Left ventricle myocardium inferior (tissue), 1 donor: ENCODE measurements at regions not wholly inside any gene's neighbourhood (a gene's known extent, or its start where the extent isn't known, plus 50 kb on each side); places are given as distances from the start of the nearest gene placed in this dataset. TPM values are rescaled to one million over a fixed set of nuclear protein-coding genes. Genes with fewer than 3 reads are reported as not detected.

ENCODE experiments used
- DNase-seq: peaks from one replicate; pipeline ENCODE4 v3.0.0-alpha.2; 2020
- H3K27ac ChIP-seq: fragments of 200-600 bp; replicated peaks from 2 replicates; pipeline ENCODE4 v1.8.0; 2021
- H3K27me3 ChIP-seq: fragments of 200-600 bp; 2 replicates; pipeline ENCODE4 v1.8.0; 2021; ENCODE audit warnings: low read depth
- H3K36me3 ChIP-seq: fragments of 200-600 bp; 2 replicates; pipeline ENCODE4 v1.8.0; 2021
- H3K4me1 ChIP-seq: fragments of 200-600 bp; 2 replicates; pipeline ENCODE4 v1.8.0; 2021
- H3K4me3 ChIP-seq: fragments of 200-600 bp; 2 replicates; pipeline ENCODE4 v1.8.0; 2021; ENCODE audit warnings: mild to moderate bottlenecking, moderate library complexity
- H3K9me3 ChIP-seq: fragments of 200-600 bp; replicated peaks from 2 replicates; pipeline ENCODE4 v1.8.0; 2021
- CTCF ChIP-seq: fragments of 200-600 bp; IDR thresholded peaks from 2 replicates; pipeline ENCODE4 v1.8.0; 2021; ENCODE audit warnings: antibody characterized with exemption, mild to moderate bottlenecking, borderline replicate concordance
- intact Hi-C: fragments of 100-400 bp; cut with micrococcal nuclease; formaldehyde crosslinking; loops from one replicate; pipeline ENCODE4 v1.11.0; 2022
- microRNA-seq: library from miRNA; unstranded; fragments of <30 nt; microRNA quantifications from one replicate; pipeline ENCODE4 v1.2.0, GENCODE V29; 2020
- donor health status: DM: no; HTN: yes; CAD: no; lungs with severe emphysema.

GRCh38 chr9:93730648-93731047, 154.3 kb downstream of the PHF2 start:
- TF ChIP-seq CTCF, result no peak
- Histone ChIP-seq H3K4me3 (no peak overlapping the region), H3K27me3 (peaks cover 63% of the 10 kb centered on the region), H3K36me3 (no peaks in the 10 kb centered on the region), H3K9me3 (peaks cover 46% of the 10 kb centered on the region), H3K27ac (no peak overlapping the region), H3K4me1 (no peaks in the 10 kb centered on the region)
- no peak for DNase-seq
- intact Hi-C loops, result no loop called here

- Histone ChIP-seq H3K27ac (no peak overlapping the region), H3K4me1 (no peaks in the 10 kb centered on the region), H3K9me3 (peaks cover 42% of the 10 kb centered on the region), H3K36me3 (no peaks in the 10 kb centered on the region), H3K27me3 (peaks cover 64% of the 10 kb centered on the region), H3K4me3 (no peak overlapping the region)
- TF ChIP-seq CTCF, result no peak
- no peak for DNase-seq
- intact Hi-C loops, result no loop called here
These were observed 153.8 kb downstream of the PHF2 start for GRCh38 chr9:93730217-93730616.

Small RNAs in the stretch of these regions (microRNA-seq; reads per million reads assigned to microRNA genes)
- not detected for gene MIR4291
